ENCODE measurements at regions not wholly inside any gene's neighbourhood (a gene's known extent, or its start where the extent isn't known, plus 50 kb on each side); places are given as distances from the start of the nearest gene placed in this dataset.
"Not testable (repeated sequence)": the region's sequence is repeated elsewhere in the genome, so short reads cannot be mapped to it uniquely, and the experiment has no call there.

DNA sequence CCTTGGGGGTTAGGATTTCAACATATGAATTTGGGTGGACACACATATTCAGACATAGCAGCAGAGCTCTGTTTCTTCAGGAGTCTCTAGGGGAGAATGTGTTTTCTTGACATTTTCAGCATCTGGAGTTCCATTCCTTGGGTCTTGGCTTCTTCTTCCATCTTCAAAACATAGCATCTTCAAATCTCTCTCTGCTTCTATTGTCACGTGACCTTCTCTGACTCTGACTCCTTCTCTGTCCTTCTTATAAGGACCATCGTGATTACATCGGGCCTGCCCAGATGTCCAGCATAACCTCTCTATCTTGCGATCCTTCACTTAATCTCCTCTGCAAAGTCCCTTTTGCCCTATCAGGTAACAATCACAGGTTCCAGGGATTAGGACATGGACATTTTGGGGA, 101.0 kb upstream of the CHD6 start:
- no peak for DNase-seq (ENCODE audit: low read depth in 2 of 2)

DNA sequence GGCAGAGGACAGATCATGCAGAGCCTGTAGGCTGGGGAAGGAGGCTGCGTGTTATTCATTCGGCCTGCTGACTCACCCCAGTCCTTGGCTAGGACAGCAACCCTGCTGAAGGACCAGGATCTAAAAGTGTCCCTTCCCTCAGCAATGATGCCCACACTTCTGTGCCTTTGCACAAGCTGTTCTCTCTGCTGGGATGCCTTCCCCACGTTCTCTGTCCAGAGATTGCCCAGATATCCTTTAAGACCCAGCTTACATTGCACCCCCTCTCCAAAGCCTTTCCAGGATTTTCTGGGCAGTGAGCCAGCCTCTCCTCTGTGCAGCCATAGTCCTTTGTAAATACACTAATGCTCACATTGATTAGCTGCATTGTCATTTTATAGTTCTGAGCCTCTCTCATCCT, 99.3 kb upstream of the CHD6 start:
- no peak for DNase-seq (ENCODE audit: low read depth in 2 of 2)

- no peak for DNase-seq (ENCODE audit: low read depth in 2 of 2)
Observed at GRCh38 chr20:41716911-41717310, 98.7 kb upstream of the CHD6 start.

DNA sequence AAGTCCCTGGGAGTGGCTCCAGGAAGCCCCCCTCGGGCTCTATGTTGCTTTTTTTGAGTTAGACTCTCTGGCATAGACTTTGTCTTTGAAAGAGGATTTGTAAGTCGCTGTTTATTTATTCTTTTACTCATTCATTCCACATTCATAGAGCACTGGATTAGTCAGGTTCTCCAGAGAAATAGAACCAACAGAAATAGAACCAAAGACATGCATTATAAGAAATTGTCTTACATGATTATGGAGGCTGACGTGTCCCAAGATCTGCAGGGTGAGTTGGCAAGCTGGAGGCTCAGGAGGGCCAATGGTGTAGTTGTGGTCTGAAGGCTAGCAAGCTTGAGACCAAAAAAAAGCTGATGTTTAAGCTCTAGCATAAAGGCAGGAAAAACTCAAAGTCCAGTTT, 98.3 kb upstream of the CHD6 start:
- no peak for DNase-seq (ENCODE audit: low read depth in 2 of 2)

DNA sequence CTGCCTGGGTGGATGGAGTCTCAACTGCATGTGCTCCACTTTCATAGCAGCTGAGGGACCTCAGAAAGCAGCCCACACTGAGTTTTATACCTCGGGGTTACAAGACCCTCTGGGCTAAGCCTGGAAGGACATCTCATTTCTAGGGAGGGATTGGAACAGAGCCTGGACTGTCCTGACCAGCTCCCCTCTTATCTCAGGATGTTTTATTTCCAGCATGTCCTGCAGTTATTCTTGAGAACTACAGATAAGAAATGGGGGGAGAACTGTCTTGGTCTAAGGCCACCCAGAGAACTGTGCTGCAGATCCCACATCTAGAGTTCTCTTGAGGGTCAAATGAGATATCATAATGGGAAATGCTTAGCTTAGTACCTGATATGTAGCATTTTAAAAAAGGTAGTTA, 97.3 kb upstream of the CHD6 start:
- DNase-seq (ENCODE audit: low read depth in 2 of 2): no peak

- no peak for DNase-seq (ENCODE audit: low read depth in 2 of 2)
Observed at GRCh38 chr20:41714030-41714429, 95.9 kb upstream of the CHD6 start.

DNA sequence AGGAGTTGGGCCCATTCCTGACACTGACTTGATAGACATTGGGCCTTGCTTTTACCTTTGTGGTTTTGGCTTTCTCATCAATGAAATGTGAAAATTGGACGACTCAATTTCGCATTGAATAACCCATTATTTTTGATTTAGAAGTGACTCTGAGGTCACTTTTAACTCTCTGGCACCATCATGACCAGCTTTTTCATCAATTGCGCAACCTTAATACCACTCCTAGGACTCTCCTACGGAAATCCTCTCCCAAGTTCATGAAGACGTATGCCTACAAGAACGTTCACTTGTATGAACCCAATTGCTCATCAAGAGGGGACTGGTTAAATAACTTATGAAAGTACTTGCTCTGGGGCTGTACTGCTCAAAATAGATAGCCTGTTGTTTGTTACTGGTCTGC, 86.7 kb upstream of the CHD6 start:
- no peak for DNase-seq (ENCODE audit: low read depth in 2 of 2)

GRCh38 chr20:41702647-41703046, 84.5 kb upstream of the CHD6 start:
- no peak for DNase-seq (ENCODE audit: low read depth in 2 of 2)

DNA sequence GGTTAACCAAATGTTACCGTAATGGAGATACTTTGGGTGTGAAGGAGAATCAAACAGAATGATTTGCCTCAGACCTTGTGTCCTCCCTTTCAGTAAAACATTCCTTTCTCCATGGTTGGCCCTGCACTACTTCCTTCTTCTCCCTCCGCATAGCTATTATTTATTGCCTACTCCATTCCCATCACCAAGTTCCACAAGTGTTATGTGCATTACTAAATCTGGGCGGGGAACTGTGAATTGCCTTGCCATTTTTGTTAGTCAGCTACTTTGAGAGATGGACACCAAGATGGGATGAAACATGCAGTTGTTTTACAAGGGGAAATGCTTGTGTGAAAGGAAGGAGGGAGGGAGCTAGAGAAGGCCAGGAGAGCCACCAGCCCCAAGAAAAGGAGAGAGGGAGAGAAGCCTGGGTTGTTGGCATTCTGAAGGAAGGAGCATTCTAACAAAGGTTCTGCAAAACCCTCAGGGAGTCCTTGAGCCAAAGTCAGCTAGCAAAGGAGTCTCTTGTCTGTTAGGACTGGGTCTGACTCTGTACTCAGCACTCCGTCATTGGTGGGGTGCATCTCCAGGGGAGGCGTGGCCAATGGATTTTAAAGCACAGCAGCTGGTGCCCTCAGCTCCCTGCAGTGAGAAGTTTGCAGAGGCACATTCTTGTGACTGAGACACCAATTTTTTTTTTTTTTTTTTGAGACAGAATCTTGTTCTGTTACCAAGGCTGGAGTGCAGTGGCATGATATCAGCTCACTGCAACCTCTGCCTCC, 83.6 kb upstream of the CHD6 start:
- DNase-seq (ENCODE audit: low read depth in 2 of 2): no peak

DNA sequence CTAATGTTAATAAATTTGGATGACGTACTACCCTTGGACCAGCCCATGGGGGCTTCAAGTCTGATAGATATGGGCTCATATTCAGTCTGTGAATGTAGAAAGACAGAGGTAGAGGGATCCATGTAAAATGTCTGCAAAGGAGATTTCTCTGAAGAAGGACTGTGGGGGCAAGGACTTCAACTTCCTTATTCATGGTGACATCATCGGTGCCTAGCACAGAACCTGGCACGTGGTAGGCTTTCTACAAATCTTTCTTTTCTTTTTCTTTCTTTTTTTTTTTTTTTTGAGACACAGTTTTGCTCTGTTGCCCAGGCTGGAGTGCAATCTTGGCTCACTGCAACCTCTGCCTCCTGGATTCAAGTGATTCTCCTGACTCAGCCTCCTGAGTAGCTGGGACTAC, 81.5 kb upstream of the CHD6 start:
- not testable (repeated sequence) for DNase-seq (ENCODE audit: low read depth in 2 of 2)

DNA sequence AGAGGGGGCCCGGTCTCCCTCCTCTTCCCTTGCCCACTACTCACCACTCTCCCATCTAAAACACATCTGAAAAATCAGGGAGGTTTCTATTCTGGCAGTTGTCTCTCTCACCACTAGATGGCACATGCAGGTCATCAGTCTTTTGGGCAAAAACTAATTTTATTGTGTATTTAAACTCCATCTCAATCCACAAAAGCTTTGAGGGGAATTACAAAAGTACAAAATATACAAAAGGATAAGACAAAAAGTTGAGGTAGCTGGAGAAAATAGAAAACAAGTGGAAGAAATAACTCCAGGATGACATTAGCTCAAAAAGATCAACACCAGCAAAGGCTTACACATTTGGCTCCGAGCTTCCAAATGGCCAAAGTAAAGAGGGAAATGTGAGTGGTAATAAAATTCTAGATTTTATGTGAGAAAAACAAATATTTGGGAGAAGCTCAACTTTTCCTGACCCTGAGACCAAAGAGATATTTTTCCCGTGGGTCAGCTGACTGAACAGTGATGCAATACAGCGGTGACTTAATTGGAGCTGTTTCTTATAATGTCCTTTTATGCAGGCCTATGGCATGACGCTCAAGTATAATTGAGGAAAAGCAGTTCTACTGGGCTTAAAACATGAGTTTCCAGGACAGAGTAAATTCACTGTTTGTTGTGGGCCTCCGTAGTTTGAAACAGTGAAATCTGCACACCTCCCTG, 79.8 kb upstream of the CHD6 start:
- no peak for DNase-seq (ENCODE audit: low read depth in 2 of 2)

DNA sequence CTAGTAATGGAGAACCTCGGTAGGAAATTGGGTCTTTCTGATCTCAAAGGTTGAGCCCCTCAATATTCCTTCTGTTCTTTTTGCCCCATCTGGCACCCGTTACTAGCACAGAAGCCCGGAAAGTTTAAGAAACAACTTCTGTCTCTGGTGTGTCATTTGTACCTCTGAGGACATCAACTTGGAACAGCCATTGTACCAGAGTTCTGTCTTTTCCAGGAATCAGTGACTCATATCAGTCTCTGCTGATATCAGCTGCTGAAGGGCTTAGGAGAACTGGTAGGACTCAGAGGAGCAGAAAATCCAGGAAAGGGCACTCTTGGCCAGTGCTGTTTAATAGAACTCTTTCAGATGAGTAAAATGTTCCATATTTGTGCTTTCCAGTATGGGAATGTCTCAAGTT, 78.3 kb upstream of the CHD6 start:
- DNase-seq (ENCODE audit: low read depth in 2 of 2): no peak

GRCh38 chr20:41694796-41695195, 76.6 kb upstream of the CHD6 start:
- no peak for DNase-seq (ENCODE audit: low read depth in 2 of 2)

DNA sequence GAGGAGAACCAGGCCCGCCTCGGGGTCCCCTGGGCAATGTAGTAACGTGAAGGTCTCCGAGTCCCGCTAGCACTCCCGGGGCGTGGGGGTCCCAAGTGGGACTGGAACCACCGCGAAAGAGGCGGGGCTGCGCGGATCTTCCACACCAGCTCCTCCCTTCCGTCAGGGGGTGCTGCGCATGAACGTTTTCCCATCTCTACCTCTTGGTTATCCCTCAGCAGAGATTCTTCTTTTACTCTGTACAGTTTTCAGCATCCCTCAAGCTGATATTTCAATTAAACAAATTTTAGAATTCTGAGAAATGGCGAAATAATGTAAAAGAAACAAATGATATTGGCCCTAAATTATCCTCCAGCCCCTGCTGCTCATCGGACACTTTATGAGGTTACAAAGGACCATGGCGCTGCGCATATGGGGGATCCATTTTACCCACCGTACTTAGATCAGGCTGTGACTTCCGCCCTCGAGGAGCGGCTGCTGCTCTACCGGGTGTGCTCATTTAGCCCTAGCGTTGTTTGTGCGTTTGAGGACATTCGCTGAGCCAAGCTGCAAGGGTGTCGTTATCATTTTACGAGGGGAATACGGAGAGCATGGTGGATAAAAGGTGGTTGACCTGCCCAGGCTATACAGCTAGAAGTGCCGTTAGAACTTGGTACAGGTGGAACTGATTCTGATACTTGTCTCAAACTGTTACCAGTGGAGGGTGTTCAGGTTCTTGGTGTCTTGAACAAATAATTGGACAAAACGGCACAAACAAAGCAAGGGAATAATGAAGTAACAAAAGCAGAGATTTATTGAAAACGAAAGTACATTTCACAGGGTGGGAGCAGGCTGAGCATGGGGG, 75.2 kb upstream of the CHD6 start:
- DNase-seq (ENCODE audit: low read depth in 2 of 2): peak; percentile 55 to 61

DNA sequence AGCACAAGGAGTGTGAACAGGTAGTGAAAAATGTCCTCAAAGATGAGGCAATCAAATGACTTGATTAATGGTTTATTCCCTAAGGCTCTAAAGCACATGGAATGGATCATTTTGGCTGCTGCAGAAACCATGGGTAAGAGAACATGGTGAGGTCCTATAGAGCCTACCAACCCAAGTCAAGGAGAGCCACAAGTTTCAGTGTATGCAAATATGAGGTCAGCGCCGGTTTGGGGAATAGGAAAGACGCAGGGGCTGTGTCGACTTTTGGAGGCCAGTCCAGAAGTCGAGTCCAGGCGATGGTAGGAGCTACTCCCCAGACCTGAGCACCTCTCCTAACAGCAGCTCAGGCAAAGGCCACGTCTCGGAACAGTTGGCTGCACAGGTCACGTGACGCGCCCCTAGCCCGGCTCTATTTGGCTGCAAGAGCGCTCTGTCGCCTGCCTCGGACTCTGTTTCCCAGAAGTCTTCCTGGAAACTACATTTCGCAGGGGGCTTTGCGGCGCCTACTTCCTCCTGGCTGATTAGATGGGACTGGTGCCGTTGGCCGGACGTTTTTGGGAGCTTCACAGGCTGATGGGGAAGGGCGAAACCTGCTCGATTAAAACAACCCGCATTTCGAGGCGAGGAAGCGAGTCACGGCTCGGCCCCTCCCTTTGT, 74.4 kb upstream of the CHD6 start:
- DNase-seq (ENCODE audit: low read depth in 2 of 2): peak; percentile 59 to 61

DNA sequence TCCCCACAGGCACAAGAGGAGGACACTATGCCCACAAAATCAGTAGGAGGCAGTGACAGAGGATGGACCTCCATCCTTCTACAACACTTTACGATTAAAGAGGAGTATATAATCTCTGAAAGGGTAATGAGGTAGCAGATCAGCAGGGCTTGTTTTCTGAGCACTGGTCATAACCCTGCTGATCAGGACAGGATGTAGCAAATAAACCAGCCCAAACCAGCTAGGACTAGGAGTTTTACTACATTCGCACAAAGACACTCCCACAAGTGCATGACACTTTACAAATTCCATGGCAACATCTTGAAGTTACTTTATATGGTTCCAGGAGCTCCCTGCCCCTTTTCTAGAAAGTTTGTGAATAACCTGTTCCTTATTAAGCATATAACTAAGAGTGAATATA, 73.3 kb upstream of the CHD6 start:
- DNase-seq (ENCODE audit: low read depth in 2 of 2): no peak

GRCh38 chr20:41690702-41691101, 72.5 kb upstream of the CHD6 start:
- no peak for DNase-seq (ENCODE audit: low read depth in 2 of 2)

GRCh38 chr20:41686961-41687360, 68.8 kb upstream of the CHD6 start:
- DNase-seq (ENCODE audit: low read depth in 2 of 2): no peak

DNA sequence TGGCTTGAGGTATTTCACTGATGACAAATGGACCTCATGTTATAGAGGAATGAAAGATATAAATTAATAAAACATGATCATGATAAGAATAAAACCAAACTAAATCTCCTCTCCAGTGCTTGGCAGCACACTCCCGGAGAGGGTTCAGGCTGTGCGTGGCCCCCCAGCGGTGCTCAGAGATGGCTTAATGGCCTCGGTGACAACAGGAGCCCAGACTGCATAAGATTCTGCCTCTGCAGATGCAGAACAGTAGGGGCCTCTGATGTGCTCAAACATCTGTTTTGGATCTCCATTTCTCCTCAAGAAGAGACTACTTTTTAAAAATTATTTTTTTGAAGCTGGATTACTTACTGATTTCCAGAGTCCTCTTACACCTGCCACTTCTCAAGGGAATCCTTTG, 67.0 kb upstream of the CHD6 start:
- DNase-seq (ENCODE audit: low read depth in 2 of 2): not testable (repeated sequence)

DNA sequence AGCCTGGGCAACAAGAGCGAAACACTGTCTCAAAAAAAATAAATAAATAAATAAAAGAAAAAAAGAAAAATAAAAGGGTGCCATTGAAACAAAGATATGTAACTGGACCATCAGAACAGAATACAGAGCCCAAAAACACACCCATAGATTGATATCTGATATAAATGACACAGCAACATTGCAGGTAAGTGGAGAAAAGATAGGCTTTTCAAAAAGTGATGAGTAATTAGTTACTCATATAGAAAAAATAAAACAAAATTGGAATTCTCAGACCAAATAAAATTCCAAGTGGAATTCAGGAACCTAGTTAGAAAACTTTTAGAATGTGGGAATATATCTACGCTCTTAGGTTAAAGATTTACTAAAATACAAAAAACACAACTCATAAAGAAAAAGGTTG, 60.6 kb upstream of the CHD6 start:
- DNase-seq (ENCODE audit: low read depth in 2 of 2): no peak

- DNase-seq (ENCODE audit: low read depth in 2 of 2): no peak
Observed at GRCh38 chr20:41672282-41672681, 54.1 kb upstream of the CHD6 start.

DNA sequence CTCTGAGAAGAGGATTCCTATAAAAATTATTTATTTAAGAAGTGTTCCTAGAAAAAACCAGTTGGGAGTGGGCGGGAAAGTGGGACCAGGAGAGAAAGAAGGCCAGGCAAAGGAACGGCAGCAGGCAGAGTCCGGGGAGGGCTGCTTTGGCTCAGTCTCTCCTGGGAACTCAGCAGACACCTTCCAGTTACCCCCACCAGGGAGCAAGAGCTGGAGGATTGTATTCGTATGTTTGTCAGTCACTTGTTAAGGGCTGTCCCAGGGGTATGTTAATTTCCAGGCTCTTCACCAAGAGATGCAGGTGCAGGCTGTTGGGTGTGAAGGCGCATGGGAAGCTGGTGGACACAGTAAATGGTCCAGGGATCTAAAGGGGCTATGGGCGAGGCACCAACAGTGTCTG, 53.0 kb upstream of the CHD6 start:
- no peak for DNase-seq (ENCODE audit: low read depth in 2 of 2)

Measured in activated CD4-positive, alpha-beta T cell treated with anti-CD3 and anti-CD28 coated beads for 24 hours (primary cell).